GM21381 (cell line): ENCODE measurements at regions not wholly inside any gene's neighbourhood (a gene's known extent, or its start where the extent isn't known, plus 50 kb on each side); places are given as distances from the start of the nearest gene placed in this dataset.
"Not testable (repeated sequence)": the region's sequence is repeated elsewhere in the genome, so short reads cannot be mapped to it uniquely, and the experiment has no call there.

Source experiments
- ATAC-seq: cut with Tn5 transposase; IDR thresholded peaks from one replicate; pipeline ENCODE4 v1.9.1; 2021; ENCODE audit warnings: mild to moderate bottlenecking, moderate library complexity; ENCODE audit not compliant: unreplicated experiment

DNA sequence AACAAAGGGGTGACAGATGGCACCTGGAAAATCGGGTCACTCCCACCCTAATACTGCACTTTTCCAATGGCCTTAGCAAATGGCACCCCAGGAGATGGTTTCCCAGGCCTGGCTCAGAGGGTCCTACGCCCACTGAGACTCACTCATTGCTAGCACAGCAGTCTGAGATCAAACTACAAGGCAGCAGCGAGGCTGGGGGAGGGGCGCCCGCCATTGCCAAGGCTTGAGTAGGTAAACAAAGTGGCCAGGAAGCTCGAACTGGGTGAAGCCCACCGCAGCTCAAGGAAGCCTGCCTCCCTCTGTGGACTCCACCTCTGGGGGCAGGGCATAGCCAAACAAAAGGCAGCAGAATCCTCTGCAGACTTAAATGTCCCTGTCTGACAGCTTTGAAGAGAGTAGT lies 467.2 kb downstream of the EPHA7 start:
- ATAC-seq: not testable (repeated sequence)

DNA sequence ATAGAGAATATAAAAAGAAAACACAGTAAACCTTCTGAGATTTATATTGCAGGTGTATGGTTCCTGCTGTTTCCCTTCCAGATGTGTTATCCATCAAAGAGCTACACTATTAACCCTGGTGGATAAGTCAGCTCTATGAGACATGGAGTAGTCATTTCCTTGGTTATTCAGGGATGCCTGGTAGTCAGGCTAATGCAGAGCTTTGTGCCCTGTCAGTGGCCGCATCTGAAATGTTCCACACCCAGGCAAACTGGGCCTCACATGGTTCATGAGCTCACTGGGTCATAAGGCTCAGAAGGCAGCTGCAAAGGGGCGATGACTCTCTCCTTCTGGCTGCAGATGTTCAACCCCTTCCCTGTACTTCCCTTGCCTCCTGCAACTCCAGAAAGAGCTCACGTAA lies 473.6 kb downstream of the EPHA7 start:
- ATAC-seq: no peak

DNA sequence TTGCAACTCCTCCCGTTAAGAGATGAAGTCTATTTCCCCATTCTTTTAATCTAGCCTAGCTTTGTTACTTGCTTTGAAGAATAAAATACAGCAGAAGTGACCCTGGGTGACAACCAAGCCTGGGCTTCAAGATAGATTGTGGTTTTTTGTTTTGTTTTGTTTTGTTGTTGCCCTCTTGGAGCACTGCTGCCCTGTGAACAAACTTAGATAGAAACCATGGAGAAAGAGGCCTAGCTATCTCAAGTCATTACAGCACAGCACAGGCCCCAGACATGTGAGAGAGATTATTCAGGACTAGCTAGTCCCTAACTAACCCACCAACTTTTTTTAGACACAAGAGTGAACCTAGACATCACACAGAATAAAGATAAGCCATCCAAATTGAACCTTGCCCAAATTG lies 475.2 kb downstream of the EPHA7 start:
- ATAC-seq: no peak

DNA sequence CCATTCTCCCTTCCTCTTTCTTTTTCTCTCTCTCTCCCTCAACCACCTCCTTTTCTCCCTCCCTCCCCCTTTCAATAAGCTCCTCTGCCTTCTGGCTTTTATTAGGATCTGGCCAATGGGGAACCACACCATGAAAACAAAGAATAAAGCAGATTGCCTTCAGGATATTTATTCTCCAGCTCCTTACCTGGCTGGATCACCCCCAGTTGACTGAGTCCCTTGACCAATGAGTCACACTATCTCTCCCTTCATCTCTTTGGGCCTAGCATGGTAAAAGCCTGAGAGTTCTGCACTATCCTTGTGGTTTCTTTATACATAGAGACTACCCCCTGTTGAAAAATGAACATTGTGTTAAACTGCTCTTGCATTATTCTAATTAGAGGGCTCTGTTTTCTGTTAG lies 476.8 kb downstream of the EPHA7 start:
- no peak for ATAC-seq

DNA sequence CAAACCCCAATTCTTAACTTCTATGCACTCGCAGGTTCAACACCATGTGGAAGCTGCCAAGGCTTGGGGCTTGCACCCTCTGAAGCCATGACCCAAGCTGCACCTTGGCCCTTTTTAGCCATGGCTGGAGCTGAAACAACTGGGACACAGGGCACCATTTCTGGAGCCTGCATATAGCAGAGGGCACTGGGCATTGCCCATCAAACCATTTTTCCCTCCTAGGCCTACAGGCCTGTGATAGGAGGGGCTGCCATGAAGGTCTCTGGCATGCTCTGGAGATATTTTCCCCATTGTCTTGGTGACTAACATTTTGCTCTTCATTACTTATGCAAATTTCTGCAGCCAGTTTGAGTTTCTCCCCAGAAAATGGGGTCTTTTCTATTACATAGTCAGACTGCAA lies 484.7 kb downstream of the EPHA7 start:
- no peak for ATAC-seq

DNA sequence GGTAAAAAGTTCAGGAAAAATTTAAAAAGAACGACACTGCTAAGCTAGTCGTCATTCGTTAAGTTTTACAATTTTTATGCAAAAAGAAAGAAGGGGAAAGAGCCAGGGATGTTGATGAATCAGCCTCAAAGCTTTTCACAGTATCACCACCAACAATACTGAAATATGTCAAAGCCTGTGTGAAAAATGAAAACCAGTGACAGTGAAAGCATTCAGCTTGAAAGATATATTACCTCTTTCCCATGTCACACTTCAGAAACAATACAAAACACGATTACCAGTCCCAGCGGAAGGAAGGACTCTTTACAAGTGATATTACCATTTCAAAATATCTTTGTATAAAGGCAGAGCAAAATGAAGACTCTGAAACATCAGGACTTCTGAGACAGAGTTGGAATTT lies 489.2 kb downstream of the EPHA7 start:
- no peak for ATAC-seq

DNA sequence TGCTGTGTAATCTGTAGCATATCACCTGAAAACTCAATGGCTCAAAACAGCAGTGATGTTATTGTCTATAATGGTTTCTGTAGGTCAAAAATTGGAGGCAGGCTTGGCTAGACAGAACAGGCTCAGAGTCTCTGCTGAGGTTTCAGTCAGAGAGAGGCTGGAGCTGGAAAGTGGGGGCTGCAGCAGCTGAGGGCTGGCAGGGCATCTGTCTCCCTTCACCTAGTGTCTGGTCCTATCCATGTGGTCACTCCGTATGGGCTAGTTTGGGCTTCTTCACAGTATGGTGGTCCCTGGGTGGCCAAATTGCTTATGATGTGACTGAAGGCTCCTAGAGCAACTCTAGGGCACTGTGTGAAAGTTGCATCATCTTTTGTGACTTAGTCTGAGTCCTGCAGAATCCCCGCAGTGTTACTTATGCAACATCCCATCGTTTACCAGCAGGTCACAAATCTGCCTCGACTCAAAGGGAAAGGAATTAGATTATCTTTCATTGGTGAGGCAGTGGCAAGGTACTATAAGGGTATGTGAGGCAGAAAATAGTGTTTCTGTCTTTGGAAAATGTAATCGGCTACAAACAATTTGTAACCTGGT lies 497.0 kb downstream of the EPHA7 start:
- no peak for ATAC-seq

DNA sequence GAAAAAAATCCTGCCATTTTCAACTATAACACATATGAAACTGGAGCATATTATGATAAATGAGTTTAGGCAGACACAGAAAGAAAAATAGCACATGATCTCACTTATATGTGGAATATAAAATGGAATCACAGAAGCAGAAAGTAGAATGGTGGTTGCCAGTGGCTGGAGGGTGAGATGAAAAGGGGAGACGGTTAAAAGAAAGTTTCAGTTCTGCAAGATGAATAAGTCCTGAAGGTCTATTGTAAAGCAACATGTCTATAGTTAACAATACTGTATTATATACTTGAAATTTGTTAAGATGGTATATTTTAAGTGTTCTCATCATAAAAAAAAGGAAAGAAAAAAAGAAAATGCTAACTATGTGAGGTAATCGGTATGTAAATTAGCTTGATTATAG lies 503.9 kb downstream of the EPHA7 start:
- no peak for ATAC-seq

DNA sequence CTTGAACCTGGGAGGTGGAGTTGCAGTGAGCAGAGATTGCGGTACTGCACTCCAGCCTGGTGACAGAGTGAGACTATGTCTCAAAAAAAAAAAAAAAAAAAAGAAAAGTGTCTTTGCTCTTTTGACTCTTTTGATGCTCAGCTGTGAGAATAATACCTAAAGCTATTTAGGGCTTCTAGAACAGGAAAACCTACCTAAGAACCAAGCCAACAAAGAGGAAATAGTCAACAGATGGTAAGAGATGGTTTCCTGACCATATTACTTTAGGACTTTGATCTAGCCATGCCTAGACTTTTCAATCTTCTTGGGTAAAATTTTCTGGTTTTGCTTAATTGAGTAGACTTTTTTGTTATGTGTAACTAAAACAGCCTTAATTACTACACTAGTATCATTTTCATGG lies 508.1 kb downstream of the EPHA7 start:
- ATAC-seq: no peak

DNA sequence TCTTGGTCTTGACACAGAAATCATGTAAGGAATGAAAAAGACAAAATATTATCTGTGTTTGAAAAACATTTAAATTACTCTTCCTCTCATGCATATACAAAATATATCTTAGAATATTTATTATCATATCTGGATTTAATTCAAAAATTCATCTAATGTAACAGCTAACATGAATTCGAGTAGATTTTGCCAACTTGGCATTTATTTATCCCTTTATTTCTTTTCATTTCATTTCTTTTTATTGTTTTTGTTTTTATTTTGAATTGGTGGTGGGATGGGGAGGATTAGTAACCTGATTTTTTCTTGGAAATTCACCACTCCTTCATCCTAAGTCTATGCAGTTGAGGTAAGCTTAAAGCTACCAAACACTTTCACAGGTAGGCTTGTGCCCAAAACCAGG lies 508.7 kb downstream of the EPHA7 start:
- ATAC-seq: no peak

DNA sequence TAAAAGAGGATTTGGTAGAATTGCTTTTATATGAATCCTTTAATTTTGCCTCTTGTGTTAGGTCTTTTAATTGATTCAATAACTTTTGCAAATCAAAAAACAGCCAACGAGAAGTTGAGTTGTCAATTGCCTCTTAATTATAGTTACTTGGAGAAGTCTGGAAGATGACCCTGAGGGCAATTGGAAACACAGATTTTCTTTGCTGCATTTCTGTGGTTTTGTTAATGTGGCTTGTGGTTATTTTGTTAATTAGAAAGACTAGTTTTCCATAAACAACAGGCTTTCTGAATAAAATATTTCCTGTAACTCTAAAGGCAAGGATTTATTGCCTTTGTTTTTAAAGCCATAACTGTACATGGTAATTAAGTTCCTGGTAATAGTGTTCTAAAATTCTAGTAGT lies 513.0 kb downstream of the EPHA7 start:
- no peak for ATAC-seq

DNA sequence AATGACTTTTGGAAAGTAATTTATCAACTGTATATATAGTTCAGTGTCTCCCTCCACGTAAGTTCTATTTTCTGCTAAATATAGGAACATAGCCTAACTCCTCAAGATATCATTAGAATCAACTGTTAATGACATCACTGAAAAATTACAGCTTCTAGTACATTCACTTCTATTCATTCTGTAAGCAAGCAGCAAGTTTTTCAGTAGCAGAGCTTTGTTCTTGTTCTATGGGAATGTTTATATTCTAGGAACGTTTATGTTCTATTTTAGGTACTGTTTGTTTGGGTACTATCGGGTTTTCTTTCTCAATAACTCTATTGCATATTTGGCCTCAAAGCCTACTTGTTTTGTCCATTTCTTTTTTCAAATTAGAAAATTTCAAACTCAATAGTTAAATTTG lies 525.6 kb downstream of the EPHA7 start:
- ATAC-seq: no peak

DNA sequence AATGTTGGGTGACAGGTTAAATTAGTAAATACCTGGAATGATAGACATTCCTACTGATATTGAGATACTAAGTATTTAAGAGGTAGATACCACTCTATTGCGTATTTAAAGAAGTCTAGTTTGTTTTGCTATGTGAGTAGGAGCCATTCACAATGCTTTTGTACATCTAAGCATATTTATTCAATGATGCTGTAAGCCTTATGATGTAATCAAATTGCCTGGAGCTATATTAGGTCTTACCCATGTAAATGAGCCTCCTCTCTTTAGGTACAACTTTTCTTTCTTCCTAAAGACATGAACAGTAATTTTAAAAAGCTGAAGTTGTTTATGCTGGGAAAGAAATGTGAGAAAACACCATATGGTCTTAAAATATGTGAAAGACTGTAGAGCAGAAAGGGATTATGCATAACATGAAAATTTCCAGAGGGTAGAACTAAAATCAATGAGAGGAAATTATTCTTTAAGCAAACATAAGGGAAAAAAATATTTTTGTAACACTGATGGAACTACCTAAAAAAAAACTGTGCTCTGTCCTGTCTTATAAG lies 526.7 kb downstream of the EPHA7 start:
- ATAC-seq: no peak

DNA sequence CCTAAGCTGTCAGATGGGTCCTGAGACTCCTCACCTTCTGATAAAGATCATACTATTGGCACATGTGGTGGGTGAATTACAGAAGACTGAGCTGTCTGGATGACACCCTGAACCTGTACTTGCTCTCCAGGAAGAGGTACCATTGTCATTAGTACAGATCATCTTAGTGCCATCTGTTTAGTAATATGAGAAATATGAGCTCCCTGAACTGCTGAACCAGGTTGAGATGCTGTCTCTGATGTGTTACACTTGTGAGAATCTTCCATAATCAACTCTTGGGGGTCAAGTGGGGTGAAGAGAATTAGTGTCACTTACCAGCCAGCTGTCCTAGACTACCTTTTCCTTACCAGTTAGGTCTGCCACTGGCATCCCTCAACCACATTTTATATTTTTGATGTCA lies 531.0 kb downstream of the EPHA7 start:
- ATAC-seq: no peak

DNA sequence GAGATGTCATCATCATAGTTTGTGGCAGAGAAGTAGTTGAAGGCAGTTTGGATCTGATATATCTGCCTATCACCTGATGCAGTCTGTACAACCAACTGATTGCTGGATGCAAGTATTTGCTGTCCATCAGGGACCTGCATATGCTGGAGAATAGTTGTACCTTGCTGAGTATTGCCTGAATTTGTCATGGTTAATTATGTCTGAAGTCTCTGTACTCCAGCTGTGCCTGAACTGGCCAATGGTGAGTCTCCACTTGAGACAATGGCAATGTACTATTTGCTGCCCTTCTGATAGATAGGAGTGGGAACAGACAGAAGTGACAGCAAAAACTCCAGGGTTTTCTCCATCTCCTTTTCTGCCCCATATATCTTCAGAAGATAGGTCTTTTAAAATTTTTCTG lies 531.5 kb downstream of the EPHA7 start:
- no peak for ATAC-seq

DNA sequence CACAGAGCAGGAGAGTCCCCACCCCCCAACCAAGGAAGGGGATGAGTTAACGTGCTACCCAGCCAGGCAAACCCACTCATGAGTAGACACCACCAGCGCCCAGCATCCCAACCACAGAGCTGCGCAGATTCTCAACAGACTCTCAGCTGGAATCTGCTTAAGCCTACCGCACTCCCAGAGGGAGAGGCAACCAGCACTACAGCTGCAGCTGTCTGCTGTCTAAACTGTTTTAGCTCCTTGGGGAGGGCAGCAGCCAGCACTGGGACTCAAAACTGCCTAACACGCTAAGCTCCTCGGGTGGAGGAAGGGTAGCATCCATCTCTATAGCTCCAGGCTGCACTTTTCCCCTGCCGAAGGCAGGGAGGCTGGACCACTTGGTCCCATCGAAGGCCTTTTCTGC lies 539.8 kb downstream of the EPHA7 start:
- no peak for ATAC-seq

DNA sequence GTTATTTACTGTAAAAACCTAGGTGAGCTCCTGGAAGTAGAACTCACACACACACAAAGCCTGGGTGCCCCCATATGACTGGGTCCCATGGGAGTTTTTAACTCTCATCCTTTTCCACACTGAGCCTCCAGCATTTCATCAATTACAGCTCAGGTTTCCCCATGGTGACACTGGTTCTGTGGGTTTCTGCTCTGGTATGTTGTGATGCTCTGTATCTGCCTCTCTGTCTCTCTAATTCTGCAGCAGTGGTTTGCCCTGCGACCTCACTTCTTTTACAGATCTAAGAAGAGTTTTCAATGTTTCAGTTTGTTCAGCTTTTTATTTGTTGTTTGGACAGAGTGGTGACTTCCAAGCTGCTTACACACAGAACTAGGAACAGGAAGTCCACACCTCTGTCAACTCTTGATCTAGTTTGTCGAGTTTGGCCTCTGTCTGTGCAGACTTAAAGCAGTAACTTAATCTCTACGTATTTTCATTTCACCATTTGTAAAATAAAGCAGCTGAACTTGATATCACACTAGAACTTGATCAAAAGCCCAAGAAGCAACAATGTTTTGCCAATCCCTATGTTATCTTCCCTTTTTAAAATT lies 554.3 kb downstream of the EPHA7 start:
- no peak for ATAC-seq

DNA sequence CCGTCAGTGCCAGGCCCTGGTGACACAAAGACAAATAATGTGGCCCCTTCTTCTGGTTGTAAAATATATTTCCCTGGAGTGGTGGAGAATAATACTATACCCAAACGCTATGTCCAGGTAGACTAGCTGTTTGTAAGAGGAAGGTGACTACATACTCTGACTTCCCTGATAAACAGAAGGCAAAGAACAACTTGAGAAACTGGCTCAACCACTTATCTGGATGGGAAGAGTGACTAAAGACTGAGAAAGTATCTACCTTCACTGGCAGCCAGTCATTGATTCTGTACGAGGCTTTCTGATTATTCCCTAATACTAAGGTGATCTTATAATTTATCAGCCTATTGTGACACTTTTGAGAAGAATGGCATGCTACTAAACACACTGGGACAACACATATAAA lies 569.7 kb downstream of the EPHA7 start:
- ATAC-seq: no peak

DNA sequence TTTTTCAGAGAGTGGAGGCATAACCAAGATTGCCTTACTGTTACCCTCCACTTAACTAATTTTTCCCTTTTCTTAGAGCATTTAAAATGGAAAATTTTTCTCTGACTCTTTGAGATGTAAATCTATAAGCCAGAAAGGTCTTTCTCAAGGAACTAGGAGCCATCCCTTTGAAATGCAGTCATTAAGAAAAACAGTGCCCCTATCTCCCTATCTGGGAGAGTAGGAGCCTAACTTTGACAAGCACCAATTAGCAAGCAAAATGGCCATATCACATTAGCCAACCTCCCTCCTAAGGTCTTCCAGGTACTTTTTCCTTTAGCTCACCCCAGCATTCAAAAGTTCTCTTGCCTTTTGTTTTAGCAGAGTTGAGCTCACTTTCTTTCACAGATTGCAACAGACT lies 570.5 kb downstream of the EPHA7 start:
- ATAC-seq: no peak

DNA sequence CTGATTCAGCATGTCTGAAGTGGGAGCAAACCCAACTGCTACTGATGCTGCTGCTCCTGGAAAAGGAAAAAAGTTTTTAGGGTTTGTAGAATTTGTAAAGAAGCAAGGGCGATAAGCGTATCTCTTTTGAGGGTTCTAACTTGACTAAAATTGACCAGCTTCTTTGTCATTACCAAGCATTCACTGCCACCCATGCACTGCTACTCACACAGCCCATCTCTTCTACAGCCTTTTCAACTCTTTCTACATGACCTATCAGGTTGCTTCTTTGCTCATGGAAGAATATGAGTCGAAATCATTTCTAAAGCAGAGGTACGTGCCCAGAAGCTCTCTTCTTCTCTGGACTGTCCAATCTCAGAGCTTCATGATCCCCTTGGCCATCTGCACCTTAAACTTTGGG lies 570.9 kb downstream of the EPHA7 start:
- no peak for ATAC-seq

DNA sequence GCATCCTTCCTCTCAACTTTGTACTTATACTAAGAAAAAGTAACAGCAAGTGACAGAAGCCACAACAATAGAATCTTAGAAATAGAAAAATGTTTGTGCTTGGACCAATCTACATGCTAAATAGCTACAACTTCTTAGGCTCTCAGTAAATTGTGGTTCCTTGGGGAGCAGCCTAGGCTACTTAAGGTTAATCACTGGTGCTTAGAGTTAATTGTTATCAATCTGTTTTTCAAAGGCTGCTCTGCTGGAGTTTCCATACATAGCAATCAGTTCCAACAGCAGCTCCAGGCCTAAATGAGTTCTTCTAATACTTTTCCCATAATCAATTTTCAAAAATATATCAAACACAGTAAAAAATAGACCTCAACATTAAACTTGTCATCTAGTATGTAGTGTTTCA lies 571.4 kb downstream of the EPHA7 start:
- no peak for ATAC-seq

DNA sequence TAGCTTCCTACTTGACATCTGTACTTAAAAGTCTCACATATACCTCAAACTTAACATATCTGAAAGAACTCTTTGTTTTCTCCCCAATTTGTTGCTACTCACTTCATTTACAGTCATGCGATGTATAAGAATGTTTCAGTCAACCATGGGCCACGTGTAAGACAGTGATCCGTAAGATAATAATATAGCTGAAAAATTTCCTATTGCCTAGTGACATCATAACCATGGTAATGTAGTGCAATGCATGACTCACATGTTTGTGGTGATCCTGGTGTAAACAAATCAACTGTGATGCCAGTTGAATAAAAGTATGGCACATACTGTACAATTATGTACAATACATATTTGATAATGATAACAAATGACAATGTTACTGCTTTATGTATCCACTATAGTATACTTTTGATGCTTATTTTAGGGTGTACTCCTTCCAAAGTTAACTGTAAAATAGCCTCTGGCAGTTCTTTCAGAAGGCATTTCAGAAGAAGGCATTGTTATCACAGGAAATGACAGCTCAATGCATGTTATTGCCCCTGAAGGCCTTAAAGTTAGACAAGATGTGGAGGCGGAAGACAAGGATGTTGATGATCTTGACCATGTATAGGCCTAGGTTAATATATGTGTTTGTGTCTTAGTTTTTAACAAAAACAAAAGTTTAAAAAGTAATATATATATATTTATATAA lies 579.0 kb downstream of the EPHA7 start:
- ATAC-seq: no peak

DNA sequence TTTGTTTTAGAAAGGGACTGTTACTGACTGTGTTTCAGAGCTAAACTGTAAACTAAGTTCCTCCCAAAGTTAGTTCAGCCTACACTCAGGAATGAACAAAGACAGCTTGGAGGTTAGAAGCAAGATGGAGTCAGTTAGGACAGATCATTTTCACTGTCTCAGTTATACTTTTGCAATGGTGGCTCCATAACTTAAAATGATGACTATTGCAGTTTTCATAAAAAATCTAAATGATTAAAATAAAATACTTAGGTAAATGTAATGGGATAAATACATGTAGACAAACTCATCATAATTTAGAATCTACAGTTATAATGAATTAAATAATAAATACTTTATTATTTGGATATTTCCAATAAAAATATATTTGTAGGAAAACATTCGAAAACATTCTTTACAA lies 590.6 kb downstream of the EPHA7 start:
- ATAC-seq: no peak
